Hematopoietic multipotent progenitor cell treated with erythropoietin and hydrocortisone succinate and interleukin-3 and kit ligand, for 6 days (in vitro differentiated cells): ENCODE measurements at regions not wholly inside any gene's neighbourhood (a gene's known extent, or its start where the extent isn't known, plus 50 kb on each side); places are given as distances from the start of the nearest gene placed in this dataset.
"Not testable (repeated sequence)": the region's sequence is repeated elsewhere in the genome, so short reads cannot be mapped to it uniquely, and the experiment has no call there.

Experiments used
- DNase-seq: peaks from one replicate; pipeline ENCODE4 v3.0.0-alpha.2; 2015

DNA sequence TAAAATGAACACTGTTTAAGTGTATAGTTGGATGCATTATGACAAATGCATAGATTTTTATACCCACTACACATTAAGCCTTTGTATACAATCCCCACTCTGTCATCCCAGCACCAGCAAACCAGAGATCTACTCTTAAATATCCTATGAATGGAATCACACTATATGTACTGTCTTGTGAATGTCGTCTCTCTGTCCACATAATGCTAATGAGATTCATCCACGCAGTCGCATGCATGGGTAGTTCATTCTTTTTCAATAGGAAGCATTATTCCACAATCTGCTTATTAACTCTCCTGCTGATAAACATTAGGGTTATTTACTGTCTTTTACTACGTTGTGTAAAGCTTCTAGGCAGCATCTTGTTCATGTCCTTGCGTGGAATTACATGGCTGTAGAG, 892.3 kb downstream of the LTN1 start:
- no peak for DNase-seq

DNA sequence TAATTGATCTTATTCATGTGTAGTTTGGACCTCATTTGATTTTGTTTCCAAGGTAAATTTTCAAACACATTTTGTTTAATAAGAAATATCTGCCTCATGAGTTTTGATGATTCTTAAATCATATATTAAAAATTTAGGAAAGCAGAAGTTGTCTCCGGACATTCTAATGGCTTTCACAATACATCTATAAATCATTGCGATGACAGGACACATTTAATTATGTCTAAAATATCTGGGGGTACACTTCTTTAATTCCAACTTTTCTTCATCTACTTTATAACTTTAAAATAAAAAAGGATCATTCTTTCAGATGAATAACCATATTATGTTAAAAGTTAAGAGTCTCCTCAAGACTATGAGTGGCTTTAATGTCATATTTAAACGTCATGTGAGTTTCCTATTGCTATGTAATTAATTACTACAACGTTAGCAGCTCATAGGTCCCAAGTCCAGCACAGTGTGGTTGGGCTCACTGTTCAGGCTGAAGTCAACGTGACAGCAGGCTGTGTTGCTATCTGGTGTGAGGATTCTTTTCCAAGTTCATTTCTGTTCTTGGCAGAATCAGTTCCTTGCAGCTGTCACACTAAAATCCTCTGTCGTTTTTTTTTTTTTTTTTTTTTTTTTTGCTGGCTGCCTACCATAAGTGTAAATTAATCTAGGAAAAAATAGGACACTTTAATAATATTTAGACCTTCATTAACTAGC, 893.5 kb downstream of the LTN1 start:
- no peak for DNase-seq

DNA sequence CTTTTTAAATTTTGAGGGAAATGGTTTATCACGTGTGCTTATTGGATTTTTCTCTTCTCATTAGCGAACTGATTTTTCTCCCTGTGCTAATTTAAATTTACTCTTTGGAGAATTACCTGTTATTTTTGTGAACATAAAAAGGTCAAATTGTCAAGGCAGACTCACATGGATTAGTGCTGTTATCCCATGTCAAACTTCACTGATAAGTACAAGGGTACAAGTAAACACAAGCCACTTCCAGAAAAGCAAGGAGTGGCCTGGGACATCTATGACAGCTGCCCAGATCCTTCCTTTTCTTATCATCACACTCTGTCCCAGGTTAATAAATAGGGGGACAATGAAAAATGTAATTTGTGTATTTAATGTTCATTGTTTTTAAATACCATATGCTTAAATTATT, 901.2 kb downstream of the LTN1 start:
- no peak for DNase-seq

DNA sequence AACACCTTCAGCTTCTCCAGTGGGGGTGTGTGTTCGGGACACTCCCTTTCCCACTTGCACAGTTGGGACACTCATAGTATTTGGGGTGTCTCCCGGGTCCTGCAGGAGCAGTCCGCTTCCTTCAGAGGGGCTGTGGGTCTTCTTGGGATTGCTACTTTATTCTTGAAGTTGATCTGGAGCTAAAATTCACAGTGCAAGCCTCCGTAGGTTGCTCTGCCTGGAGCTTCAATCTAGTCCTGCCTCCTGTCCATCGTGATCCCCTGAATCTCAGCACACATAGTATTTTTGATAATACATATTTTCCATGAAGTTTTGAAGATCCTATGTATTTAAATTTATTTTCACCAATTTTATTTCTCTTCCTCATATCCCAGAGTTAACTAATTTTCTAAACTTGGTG, 902.1 kb downstream of the LTN1 start:
- no peak for DNase-seq

DNA sequence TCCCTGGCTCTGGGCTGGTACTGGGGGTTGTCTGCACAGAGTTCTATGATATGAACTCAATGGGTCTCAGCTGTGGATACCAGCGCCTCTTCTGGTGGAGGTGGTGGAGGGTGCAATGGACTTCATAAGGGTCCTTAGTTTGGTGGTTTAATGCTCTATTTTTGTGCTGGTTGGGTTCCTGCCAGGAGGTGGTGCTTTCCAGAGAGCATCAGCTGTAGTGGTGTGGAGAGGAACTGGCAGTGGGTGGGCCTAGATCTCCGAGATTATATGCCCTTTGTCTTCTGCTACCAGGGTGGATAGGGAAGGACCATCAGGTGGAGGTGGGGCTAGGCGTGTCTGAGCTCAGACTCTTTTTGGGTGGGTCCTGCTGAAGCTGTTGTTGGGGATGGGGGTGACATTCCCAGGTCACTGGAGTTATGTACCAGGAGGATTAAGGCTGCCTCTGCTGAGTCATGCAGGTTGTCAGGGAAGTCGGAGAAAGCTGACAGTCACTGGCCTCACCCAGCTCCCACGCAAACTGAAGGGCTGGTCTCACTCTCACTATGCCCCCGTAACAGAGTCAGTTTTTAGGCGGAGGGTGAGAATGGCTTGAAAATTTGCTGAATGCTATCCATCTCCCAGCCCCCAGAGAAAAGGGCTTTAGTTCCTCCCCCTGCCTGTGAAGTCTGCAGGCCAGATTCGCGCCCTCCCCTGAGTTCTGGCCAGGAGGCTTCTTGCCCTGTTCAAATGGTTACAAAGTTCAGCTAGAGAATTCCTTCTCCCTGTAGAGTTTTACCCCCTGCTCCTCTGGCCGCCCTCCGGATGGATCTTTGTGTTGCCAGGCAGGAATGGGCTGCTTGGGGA, 902.9 kb downstream of the LTN1 start:
- no peak for DNase-seq

DNA sequence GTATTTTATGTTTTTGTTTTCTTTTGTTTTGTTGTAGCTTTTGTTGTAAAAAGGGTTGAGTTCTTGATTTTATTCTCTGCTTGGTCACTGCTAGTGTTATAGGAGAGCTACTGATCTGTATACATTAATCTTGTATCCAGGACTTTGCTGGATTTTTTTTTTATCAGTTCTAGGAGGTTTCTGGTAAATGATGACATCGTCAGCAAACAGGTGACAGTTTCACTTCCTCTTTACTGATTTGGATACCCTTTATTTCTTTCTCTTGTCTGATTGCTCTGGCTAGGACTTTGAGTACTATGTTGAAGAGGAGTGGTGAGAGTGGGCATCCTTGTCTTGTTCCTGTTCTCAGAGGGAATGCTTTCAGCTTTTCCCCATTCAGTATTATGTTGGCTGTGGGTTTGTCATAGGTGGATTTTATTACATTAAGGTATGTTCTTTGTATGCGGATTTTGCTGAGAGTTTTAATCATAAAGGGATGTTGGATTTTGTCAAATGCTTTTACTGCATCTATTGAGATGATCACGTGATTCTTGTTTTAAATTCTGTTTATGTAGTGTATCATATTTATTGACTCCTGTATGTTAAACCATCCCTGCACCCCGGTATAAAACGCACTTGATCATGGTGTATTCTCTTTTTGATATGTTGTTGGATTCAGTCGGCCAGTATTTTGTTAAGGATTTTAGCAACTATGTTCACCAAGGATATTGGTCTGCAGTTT, 905.7 kb downstream of the LTN1 start:
- no peak for DNase-seq

DNA sequence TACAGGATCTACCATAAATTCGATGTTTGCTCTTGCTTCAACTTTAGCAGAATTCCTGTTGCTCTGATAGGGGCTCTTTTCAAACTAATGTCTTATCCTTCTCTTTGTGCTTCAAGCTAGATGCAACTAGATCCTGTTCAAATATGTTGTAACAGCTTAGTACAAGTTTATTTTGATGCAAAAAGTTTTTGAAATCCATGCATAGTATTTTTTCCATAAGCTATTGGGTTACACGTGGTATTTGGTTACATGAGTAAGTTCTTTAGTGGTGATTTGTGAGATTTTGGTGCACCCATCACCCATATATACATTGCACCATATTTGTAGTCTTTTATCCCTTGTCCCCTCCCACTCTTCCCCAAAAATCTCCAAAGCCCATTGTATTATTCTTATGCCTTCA, 907.7 kb downstream of the LTN1 start:
- no peak for DNase-seq

DNA sequence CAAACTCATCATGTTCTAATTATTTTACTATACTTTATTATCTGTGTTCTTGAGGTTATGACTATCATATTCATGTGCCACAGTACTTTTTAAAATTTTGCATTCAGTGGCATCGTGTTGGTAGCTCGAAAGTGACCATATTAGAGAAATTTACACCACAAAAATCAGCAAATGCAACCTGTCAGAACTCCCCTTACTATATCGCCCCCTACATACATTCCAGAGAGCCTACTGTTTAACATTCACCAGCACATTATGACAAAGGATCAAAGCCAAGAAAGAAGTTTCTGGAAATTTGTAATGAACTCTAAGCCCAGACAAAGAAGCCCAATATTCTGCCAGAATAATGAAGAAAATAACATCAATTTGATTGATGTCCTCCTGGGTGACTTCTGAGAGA, 909.3 kb downstream of the LTN1 start:
- DNase-seq, result no peak

DNA sequence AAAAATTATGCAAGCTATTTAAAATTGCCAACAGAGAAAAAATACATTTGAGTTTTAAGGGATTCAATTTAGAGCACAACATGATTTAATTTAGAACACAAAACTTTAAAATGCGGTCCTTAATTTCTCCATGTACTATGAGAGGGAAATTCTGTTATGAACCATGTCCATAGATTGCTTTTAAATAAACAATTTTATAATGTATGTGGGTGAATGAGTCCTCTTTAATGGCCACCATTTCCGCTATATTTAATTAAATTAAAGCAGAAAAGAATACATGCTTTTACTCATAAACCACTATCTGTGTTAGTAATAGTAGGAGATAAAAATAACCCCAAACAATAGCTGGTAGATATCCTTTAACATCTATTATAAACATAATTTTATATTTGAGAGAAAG, 914.6 kb downstream of the LTN1 start:
- DNase-seq, result no peak

DNA sequence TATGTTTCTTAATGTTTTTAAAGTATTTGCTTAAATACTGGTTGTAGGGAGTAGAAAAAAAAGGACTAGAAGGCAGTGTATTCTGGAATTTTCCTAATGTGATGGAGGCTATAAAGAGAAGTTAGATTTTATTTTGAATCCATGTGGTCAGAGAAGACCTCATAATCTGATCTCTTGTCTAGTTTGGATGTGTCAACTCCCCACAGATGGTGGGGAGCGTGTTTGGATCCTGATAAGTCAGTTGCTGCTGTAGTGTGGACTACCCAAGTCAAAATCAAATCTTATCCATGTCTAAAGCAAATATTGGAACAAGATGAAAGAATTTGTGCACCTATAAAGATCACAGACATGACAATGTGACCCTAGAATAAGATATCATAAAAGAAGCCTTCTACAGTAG, 918.0 kb downstream of the LTN1 start:
- DNase-seq, result no peak

DNA sequence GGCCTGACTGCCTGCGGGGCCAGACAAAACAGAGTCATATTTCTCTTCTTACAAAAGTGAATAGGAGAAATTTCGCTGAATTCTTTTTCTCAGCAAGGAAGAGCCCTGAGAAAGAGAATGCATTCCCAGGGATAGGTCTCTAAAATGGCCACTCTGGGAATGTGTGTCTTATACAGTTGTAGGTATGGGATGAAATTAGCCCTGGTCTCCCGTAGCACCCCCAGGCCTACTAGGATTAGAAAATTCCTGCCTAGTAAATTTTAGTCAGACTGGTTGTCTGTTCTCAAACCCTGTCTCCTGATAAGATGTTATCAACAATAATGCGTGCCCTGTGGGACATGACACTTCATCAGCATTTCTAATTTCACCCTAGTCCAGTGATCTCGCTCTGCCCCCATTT, 920.1 kb downstream of the LTN1 start:
- no peak for DNase-seq

DNA sequence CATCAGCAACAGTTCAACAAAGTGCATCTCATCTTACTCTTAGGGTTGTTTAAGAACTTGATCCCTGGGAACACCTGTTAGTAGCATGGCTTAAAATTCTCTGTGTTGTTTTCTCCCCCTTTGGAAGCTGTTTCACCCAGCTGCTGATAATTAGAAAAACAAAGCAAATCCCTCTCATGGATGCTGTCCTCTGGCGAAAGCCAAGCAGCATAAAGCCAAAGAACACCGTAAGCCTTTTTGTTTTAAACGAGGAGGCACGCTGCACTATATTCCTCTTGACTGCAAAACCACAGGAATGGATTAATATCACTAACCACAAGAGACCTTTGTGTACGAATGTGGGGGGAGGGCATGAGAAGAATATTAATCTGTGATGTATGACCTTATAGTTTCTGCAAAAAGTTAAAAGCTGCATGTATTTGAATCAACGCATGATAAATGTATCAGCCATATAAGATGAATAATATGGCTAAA, 923.2 kb downstream of the LTN1 start:
- DNase-seq, result no peak

DNA sequence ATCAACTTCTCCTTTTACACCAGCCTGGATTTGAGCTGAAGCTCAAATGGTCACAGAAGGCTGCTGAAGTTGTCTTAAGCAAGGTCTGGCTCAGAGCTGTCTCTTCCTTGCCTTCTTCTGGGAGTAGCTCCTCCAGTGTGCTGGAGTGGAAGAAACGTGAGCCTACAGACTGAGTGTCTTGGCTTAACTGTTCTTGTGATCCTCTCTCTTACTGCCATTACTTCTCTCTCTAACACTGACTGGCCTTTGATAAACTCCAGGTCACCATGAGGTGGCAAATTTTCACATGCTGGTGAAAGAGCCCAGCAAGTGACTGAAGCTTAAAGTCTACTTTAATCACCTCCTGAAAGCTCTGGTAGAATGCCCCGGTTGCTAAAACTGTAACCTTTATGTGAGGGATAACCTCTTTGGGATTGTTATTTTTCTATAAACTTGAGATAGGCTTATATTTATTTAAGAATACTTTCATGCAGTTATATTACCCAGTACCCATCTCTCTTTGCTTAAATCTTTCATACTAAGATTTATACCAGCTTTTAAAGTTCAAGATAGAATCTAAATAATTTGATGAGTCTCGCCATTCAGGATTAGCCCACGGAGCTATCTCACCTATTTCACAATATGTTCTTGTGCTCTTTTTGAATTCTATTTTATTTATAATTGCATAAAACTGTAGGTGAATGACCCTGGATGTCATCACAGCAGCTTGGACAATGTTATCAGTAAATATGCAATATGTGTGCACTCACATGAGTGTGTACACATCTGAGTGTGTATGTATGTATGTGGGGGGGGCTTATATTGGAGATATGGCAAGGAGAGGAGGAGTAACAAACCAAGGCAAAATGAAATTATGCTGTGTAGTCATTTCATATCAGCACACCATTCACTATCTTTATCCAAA, 924.0 kb downstream of the LTN1 start:
- DNase-seq, result no peak

DNA sequence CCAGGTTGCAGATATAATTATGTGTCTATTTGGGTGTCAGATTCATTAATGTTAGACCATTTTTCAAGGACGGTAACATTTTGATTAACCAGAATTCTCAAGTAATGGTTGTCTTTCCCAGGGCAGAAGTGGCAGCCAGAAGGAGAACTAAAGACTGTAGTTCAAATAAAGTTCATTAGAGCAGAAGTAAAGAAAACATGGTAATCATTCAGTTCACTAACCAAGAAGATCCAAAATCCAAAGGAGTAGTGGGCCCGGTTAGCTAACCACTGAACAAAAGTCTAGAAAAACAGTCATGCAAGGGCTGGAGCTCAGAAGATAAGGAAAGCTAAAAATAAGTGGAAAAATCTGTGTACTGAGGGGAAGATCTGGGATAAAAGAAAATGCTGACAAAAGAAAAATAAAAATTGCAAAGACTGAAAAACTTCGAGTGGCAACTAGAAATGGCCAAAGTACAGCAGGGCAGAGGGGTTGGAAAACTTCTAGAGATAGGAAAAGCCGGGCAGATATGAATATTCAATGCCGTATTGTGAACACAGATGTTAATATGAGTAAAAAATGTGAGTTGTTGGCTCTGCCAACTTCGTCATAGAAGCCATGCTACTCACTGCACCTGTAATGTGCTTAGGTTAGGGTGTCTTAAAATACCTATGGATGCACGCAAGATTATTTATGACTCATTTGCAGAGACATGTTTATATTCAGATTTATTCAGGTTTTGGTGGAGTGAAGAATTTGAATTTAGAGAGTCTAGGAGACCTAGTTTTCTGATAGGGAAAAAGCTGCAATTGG, 925.9 kb downstream of the LTN1 start:
- DNase-seq, result no peak

DNA sequence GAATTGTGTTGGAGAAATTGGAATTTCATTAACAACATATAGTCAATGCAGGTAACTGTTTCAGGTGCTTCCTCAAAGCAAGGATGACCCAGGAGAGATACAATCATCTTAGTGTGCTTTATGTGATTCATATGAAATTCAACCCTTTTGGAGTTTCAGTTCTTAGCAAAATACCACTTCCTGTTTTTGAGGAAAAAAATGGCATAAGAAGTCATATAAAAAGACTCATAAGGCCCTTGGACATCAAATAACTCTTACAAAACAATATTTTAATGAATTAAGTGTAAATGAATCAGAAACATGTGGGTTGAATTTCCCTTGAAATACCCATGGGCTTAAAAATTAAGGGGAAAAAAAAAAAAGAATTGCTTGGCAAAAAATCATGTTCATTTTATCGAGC, 926.6 kb downstream of the LTN1 start:
- no peak for DNase-seq

DNA sequence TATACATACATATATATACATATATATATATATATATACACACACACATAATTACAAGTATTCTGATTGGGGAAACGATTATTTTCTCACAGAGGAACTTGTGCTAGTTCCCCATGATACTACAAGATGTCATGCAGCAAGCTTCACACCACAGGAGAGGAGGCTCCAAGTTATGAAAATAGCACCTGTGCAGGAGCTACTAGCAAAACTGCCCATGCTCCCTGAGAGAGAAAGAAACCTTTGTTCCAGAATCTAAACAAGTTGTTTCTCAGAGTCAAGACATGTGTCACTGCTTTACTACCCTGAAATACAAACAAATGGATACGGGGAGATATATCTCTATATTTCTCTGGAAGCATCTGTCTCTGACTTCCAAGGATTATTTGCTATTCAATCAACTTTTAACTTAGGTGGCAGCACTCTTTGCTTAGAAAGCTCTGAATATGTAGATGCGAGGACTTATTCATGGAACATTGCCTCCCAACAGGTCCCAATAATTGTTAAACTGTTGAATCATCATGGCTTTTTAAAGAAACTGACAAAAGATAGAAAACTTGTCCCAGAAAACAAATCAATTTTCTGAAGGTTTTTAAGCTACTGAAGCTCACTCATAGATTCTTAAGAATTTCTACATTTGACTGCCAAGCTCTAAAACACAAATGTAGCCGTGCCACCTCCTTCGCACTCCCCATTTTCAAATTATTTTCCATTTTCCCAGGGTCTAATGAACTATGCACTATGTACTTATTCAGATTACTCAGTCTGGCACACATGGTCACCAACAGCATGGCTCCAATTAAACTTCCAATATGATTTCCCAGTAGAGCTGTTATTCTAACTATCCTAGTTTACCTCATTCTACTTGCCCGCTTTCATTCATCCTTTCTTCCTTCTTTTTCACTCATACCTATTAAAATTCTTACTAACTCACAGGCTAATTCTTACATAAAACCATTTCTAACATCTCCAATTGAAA, 929.1 kb downstream of the LTN1 start:
- no peak for DNase-seq

DNA sequence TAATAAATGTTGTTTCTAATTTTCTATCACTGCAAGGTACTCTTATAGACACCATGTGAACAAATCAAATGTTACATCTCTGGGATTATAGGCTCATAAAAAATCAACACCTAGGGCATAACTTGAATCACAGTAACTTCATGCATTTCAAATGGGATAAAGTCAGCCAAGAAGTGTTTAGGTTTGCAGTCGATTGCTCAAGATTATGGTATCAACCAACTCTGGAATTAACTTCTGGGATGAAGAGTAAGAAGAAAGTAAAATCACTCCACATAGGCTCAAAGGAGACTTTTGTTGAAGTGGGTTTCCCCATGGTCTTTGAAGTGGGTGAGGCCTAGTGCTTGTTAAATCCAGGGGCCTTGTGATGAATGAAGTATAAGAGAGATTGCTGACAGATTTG, 939.7 kb downstream of the LTN1 start:
- DNase-seq, result not testable (repeated sequence)

DNA sequence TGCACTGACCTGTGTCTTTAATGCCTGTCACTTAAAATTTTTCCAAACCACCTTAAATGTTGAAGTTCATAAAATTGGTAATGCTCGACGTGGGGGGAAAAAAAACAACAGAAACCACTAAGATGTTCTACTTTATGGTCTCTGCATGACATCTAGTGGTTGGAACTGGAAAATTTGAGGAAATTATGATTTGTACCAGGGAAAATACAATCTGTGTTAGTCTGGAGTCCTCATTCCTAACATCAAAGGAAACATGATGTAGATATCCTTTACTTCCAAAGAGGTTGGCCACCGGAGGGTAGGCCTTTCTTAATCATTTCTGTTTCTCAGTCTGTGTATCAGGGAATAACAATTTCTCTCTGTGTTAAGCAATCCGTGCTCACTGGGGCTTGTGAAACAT, 941.0 kb downstream of the LTN1 start:
- peak; percentile 27 for DNase-seq

DNA sequence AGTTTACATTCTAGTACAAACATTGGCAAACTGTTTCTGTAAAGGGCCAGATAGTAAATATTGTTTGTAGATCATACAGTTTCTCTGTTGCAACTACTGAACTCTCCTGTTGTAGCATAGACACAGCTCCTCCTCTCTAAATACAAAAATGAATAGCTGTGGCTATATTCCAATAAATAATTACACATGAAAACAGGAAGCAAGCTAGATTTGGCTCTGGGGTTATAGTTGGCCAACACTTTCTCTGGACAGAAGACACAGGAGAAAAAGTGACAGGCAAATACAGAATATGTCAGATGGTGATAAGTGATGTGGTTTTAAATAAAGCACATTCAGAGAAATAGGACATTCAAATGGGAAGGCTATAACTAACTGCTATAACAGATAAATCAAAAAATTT, 957.0 kb downstream of the LTN1 start:
- not testable (repeated sequence) for DNase-seq

DNA sequence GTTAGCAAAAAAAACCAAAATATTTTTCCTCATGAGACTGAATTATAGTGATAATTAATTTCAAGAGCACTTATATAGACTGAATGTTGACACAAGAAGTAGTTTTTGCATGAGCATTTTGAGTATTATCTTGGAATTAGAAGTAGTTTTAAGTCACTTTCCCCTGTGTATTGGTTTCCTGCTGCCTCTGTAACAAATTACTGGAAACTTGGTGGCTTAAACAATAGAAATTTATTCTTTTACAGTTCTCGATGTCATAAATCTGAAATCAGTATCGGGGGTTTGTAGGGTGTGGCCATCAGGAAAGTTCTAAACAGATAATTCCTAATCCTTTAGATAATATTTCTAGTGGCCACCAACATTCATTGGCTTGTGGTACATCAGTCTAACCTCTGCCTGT, 957.8 kb downstream of the LTN1 start:
- DNase-seq, result not testable (repeated sequence)

DNA sequence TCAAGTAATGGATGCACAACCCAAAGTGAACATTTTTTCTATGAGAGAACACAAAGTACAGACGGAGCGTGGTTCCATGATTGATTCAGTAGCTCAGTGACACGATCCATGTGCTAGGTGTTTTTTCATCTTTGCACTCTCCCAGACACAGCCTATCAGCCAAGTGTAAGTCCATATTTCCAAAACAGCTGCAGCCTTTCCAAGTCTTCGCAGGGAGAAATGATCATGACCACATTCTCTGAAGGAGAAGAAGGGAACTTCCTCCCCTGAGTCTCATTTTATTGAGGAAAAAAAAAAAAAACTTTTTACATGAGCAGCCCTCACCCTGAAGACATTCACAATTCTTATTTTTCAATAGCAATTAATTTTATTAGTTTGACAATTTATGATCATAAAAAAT, 958.3 kb downstream of the LTN1 start:
- DNase-seq, result not testable (repeated sequence)
